ENCODE measurements at regions not wholly inside any gene's neighbourhood (a gene's known extent, or its start where the extent isn't known, plus 50 kb on each side); places are given as distances from the start of the nearest gene placed in this dataset.

DNA sequence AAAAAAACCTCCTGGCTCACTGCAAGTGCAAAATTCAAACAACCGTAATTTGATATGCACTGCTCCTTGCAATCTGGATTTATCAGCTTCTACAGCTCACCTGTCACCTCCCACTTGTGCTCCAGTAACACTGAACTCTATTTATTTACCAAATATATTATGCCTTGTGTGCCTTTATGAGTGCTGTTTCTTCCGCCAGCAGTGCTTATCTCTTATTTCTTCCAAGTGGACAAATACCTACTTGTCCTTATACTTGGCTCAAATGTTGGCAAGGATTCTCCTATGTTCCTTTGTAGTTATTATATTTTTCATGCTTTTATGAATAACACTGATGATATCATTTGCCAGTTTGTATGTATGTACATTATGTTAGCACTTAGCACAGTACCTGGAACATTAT, 145.7 kb upstream of the ARRDC3 start:
- H3K4me3 ChIP-seq (ENCODE audit: low read depth, low read length), result no peak overlapping the region
- TF ChIP-seq, protein P1, sequence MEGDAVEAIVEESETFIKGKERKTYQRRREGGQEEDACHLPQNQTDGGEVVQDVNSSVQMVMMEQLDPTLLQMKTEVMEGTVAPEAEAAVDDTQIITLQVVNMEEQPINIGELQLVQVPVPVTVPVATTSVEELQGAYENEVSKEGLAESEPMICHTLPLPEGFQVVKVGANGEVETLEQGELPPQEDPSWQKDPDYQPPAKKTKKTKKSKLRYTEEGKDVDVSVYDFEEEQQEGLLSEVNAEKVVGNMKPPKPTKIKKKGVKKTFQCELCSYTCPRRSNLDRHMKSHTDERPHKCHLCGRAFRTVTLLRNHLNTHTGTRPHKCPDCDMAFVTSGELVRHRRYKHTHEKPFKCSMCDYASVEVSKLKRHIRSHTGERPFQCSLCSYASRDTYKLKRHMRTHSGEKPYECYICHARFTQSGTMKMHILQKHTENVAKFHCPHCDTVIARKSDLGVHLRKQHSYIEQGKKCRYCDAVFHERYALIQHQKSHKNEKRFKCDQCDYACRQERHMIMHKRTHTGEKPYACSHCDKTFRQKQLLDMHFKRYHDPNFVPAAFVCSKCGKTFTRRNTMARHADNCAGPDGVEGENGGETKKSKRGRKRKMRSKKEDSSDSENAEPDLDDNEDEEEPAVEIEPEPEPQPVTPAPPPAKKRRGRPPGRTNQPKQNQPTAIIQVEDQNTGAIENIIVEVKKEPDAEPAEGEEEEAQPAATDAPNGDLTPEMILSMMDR (IDR thresholded peaks at IDR 0.05; ENCODE audit: low read depth, low read length, missing control alignments), result no peak
- DNase-seq (ENCODE audit: low read depth), result no peak
- in situ Hi-C loops (cut with HindIII; ENCODE audit: low sequenced_read_pairs), result no loop called here

DNA sequence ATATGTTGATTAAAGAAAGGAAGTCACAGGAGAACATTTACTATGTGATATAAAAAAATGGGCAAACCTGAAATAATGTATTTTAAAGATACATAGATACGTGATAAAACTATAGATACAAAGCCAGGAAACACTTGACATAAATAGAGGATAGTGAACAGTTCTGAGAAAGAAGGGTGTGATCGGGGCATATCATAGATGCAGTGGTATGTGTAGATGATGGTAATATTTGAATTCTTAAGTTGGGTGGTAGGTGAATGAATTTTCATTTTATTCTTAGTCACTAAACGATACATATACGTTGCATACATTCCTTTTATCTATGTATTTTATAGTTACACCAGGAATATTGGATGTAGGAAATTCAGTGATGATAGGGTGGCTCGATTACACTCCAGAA, 138.7 kb upstream of the ARRDC3 start:
- TF ChIP-seq, protein P1 (IDR thresholded peaks at IDR 0.05; ENCODE audit: low read depth, low read length, missing control alignments), result no peak
- H3K4me3 ChIP-seq (ENCODE audit: low read depth, low read length), result no peak overlapping the region
- DNase-seq (ENCODE audit: low read depth), result no peak
- in situ Hi-C loops (cut with HindIII; ENCODE audit: low sequenced_read_pairs), result no loop called here

DNA sequence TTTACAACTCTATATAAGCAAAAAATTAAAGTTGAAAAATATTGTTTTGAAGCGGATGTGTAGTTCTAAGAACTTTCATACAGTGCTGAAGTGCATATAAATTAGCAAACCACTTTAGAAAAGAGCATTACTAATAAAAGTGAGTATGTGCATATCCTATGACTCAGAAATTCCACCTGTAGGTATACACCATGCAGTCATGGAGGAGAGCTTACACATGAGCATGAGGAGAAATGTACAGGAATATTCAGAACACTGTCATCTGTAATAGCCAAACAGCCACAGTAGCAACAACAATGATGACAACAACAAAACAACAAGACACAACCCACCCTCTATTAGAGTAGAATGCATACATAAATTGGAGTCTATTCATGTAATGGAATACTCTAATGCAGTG, 138.2 kb upstream of the ARRDC3 start:
- in situ Hi-C loops (cut with HindIII; ENCODE audit: low sequenced_read_pairs), result no loop called here
- no peak for DNase-seq (ENCODE audit: low read depth)
- TF ChIP-seq, protein P1 (IDR thresholded peaks at IDR 0.05; ENCODE audit: low read depth, low read length, missing control alignments), result no peak
- no peak overlapping the region for H3K4me3 ChIP-seq (ENCODE audit: low read depth, low read length)

DNA sequence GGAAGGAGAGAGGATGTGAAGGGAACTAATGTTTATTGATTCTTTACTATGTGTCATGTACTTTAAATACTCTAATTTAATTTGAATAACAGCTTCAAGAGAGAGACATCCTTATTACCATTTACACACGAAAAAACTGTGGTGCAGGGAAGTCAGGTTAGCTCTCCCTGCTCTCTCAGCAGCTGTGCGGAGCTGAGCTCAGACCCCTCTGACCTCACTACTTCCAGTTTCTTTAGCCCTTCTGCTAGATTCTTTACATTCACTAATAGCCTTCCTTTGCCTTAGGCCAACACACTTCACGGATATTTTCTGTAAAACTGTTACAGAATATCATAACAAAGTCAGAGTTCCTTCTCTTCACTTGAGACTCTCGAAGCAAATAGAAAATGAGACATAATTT, 131.3 kb upstream of the ARRDC3 start:
- TF ChIP-seq, protein P1 (IDR thresholded peaks at IDR 0.05; ENCODE audit: low read depth, low read length, missing control alignments), result no peak
- DNase-seq (ENCODE audit: low read depth), result no peak
- H3K4me3 ChIP-seq (ENCODE audit: low read depth, low read length), result no peak overlapping the region
- in situ Hi-C loops (cut with HindIII; ENCODE audit: low sequenced_read_pairs), result no loop called here

DNA sequence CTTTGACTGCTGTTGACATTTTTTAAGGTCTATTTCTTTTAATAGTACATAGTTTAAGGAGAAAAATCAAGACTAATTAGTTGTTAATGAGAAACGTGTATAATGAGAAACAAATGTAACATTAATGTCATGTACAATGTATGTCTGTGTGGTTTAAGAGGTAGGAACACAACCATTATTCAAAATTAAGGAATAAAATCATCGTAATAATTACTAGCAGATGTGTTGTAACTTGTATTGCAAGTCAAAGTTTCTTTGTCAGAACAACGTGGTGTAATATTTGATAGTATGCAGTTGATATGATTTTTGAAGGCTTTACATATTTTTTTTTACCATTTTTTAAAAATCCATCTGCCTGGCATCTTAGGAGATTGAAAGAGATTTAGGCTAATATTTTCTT, 120.2 kb upstream of the ARRDC3 start:
- DNase-seq (ENCODE audit: low read depth), result no peak
- in situ Hi-C loops (cut with HindIII; ENCODE audit: low sequenced_read_pairs), result no loop called here
- TF ChIP-seq, protein P1 (IDR thresholded peaks at IDR 0.05; ENCODE audit: low read depth, low read length, missing control alignments), result no peak
- H3K4me3 ChIP-seq (ENCODE audit: low read depth, low read length), result no peak overlapping the region

DNA sequence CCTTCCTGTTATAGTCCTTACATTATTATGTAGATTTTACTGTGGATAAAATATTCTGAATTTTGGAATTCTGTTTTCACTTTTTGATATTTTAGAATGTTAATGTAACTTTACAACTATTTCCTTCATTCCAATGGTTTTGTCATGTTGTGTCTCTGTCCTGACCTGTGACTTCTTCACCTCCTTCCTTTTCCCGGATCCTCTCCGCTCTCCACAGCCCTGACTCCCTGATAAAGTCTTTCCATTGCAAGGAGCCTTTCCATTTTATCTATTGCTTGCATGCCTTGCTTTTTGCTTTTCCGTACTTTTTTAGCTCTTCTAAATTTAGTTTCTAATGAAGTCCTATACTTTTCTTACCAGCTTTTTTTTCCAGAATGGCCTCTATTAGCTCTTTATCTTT, 117.6 kb upstream of the ARRDC3 start:
- no peak overlapping the region for H3K4me3 ChIP-seq (ENCODE audit: low read depth, low read length)
- in situ Hi-C loops (cut with HindIII; ENCODE audit: low sequenced_read_pairs), result no loop called here
- TF ChIP-seq, protein P1 (IDR thresholded peaks at IDR 0.05; ENCODE audit: low read depth, low read length, missing control alignments), result no peak
- DNase-seq (ENCODE audit: low read depth), result no peak

All from astrocyte of the cerebellum (primary cell).